Epithelial cell of esophagus (primary cell): ENCODE measurements at regions not wholly inside any gene's neighbourhood (a gene's known extent, or its start where the extent isn't known, plus 50 kb on each side); places are given as distances from the start of the nearest gene placed in this dataset.
"Not testable (repeated sequence)": the region's sequence is repeated elsewhere in the genome, so short reads cannot be mapped to it uniquely, and the experiment has no call there.

Experiments used
- DNase-seq: peaks from one replicate; pipeline ENCODE4 v3.0.0; 2010; ENCODE audit warnings: low read depth
- H3K4me3 ChIP-seq: 2 replicates; pipeline ENCODE4 v1.5.1; 2011; ENCODE audit warnings: mild to moderate bottlenecking, low read length, control low read depth
- CTCF ChIP-seq: IDR thresholded peaks from 2 replicates; pipeline ENCODE4 v1.5.1; 2011; ENCODE audit warnings: low read depth, mild to moderate bottlenecking, low read length, control low read depth, inconsistent platforms; ENCODE audit not compliant: insufficient read depth; ENCODE audit errors: missing control alignments

- H3K4me3 ChIP-seq = no peak overlapping the region
- no peak for DNase-seq
- TF ChIP-seq CTCF = no peak
Measured at GRCh38 chr5:154673506-154673905, 81.7 kb upstream of the LARP1 start.

- DNase-seq, H3K4me3 ChIP-seq: not testable (repeated sequence)
Measured at GRCh38 chr5:154669913-154670312, 85.3 kb upstream of the LARP1 start.

GRCh38 chr5:154669402-154669801, 85.8 kb upstream of the LARP1 start:
- H3K4me3 ChIP-seq = no peak overlapping the region
- DNase-seq = no peak
- TF ChIP-seq CTCF = no peak

GRCh38 chr5:154664869-154665268, 90.3 kb upstream of the LARP1 start:
- no peak for DNase-seq
- no peak for TF ChIP-seq CTCF
- H3K4me3 ChIP-seq = no peak overlapping the region

- DNase-seq = no peak
- no peak overlapping the region for H3K4me3 ChIP-seq
- no peak for TF ChIP-seq CTCF
Measured at GRCh38 chr5:154663424-154663823, 91.8 kb upstream of the LARP1 start.

- DNase-seq = no peak
- no peak for TF ChIP-seq CTCF
- no peak overlapping the region for H3K4me3 ChIP-seq
Measured at GRCh38 chr5:154654486-154655371, 100.4 kb upstream of the LARP1 start.

- no peak for DNase-seq
- no peak for TF ChIP-seq CTCF
- no peak overlapping the region for H3K4me3 ChIP-seq
Measured at GRCh38 chr5:154653764-154654485, 101.3 kb upstream of the LARP1 start.
